ENCODE measurements at regions not wholly inside any gene's neighbourhood (a gene's known extent, or its start where the extent isn't known, plus 50 kb on each side); places are given as distances from the start of the nearest gene placed in this dataset.
"Not testable (repeated sequence)": the region's sequence is repeated elsewhere in the genome, so short reads cannot be mapped to it uniquely, and the experiment has no call there.

DNA sequence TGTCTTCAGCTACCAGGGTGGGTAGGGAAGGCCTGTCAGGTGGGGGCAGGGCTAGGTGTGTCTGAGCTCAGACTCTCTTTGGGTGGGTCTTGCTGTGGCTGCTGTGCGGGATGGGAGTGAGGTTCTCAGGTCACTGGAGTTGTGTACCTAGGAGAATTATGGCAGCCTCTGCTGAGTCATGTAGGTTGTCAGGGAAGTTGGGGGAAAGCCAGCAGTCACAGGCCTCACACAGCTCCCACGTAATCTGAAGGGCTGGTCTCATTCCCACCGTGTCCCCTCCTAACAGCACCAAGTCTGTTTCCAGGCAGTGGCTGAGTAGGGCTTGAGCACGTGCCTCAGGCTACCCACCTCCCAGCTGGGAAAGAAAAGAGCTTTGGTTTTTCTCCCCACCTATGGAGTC is 67.0 kb downstream of the CHCHD4 start:
- Histone ChIP-seq H3K36me3 (ENCODE audit: control insufficient read depth in 1 of 2, insufficient read depth in 2 of 2, low read length in 2 of 2) (no peaks in the 10 kb centered on the region), H3K27ac (ENCODE audit: low read length) (no peak overlapping the region), H3K9me3 (ENCODE audit: control insufficient read depth in 1 of 2, low read length in 2 of 2) (peaks cover 0 to 2% of the 10 kb centered on the region in 2 donors), H3K27me3 (ENCODE audit: low read depth, low read length) (no peaks in the 10 kb centered on the region), H3K4me3 (ENCODE audit: low read depth in 1 of 2, low read length in 2 of 2) (no peak overlapping the region), H3K4me1 (ENCODE audit: control insufficient read depth in 1 of 2, insufficient read depth in 2 of 2, low read length in 2 of 2) (no peaks in the 10 kb centered on the region)

- Histone ChIP-seq H3K27me3 (ENCODE audit: low read depth, low read length) (no peaks in the 10 kb centered on the region), H3K4me3 (ENCODE audit: low read depth in 1 of 2, low read length in 2 of 2) (no peak overlapping the region), H3K36me3 (ENCODE audit: control insufficient read depth in 1 of 2, insufficient read depth in 2 of 2, low read length in 2 of 2) (no peaks in the 10 kb centered on the region), H3K27ac (ENCODE audit: low read length) (no peak overlapping the region), H3K9me3 (ENCODE audit: control insufficient read depth in 1 of 2, low read length in 2 of 2) (no peaks in the 10 kb centered on the region), H3K4me1 (ENCODE audit: control insufficient read depth in 1 of 2, insufficient read depth in 2 of 2, low read length in 2 of 2) (no peaks in the 10 kb centered on the region)
These were observed 76.8 kb downstream of the CHCHD4 start for GRCh38 chr3:14047841-14048240.

- peak overlapping the region in 1 of 2 donors; percentile 11 for H3K4me3 ChIP-seq (ENCODE audit: low read depth in 1 of 2, low read length in 2 of 2)
- H3K4me1 ChIP-seq (ENCODE audit: control insufficient read depth in 1 of 2, insufficient read depth in 2 of 2, low read length in 2 of 2), result no peaks in the 10 kb centered on the region
- no peaks in the 10 kb centered on the region for H3K9me3 ChIP-seq (ENCODE audit: control insufficient read depth in 1 of 2, low read length in 2 of 2)
- no peaks in the 10 kb centered on the region for H3K27me3 ChIP-seq (ENCODE audit: low read depth, low read length)
- no peaks in the 10 kb centered on the region for H3K36me3 ChIP-seq (ENCODE audit: control insufficient read depth in 1 of 2, insufficient read depth in 2 of 2, low read length in 2 of 2)
- H3K27ac ChIP-seq (ENCODE audit: low read length), result no peak overlapping the region
These were observed 77.6 kb downstream of the CHCHD4 start for GRCh38 chr3:14047027-14047426.

GRCh38 chr3:14042680-14043079 is 82.0 kb downstream of the CHCHD4 start:
- Histone ChIP-seq H3K27ac (ENCODE audit: low read length) (no peak overlapping the region), H3K4me1 (ENCODE audit: control insufficient read depth in 1 of 2, insufficient read depth in 2 of 2, low read length in 2 of 2) (no peaks in the 10 kb centered on the region), H3K4me3 (ENCODE audit: low read depth in 1 of 2, low read length in 2 of 2) (no peak overlapping the region), H3K27me3 (ENCODE audit: low read depth, low read length) (no peaks in the 10 kb centered on the region), H3K9me3 (ENCODE audit: control insufficient read depth in 1 of 2, low read length in 2 of 2) (no peaks in the 10 kb centered on the region), H3K36me3 (ENCODE audit: control insufficient read depth in 1 of 2, insufficient read depth in 2 of 2, low read length in 2 of 2) (no peaks in the 10 kb centered on the region)

- no peak overlapping the region for H3K4me3 ChIP-seq (ENCODE audit: low read depth in 1 of 2, low read length in 2 of 2)
- H3K27me3 ChIP-seq (ENCODE audit: low read depth, low read length), result no peaks in the 10 kb centered on the region
- peaks cover 0 to 18% of the 10 kb centered on the region in 2 donors for H3K9me3 ChIP-seq (ENCODE audit: control insufficient read depth in 1 of 2, low read length in 2 of 2)
- no peaks in the 10 kb centered on the region for H3K36me3 ChIP-seq (ENCODE audit: control insufficient read depth in 1 of 2, insufficient read depth in 2 of 2, low read length in 2 of 2)
- no peaks in the 10 kb centered on the region for H3K4me1 ChIP-seq (ENCODE audit: control insufficient read depth in 1 of 2, insufficient read depth in 2 of 2, low read length in 2 of 2)
- no peak overlapping the region for H3K27ac ChIP-seq (ENCODE audit: low read length)
These were observed 85.5 kb downstream of the CHCHD4 start for GRCh38 chr3:14039149-14039548.

DNA sequence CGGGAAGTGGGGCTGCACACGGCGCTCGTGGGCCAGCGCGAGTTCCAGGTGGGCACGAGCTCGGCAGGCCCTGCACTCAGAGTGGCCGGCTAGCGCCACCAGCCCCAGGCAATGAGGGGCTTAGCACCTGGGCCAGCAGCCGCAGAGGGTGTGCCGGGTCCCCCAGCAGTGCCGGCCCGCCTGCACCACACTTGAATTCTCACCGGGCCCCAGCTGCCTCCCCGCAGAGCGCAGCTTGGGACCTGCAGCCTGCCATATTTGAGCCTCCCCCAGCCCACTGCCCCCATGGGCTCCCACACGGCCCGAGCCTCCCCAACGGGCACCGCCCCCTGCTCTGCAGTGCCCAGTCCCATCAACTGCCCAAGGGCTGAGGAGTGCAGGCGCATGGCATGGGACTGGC is 87.5 kb downstream of the CHCHD4 start:
- Histone ChIP-seq H3K36me3 (ENCODE audit: control insufficient read depth in 1 of 2, insufficient read depth in 2 of 2, low read length in 2 of 2) (no peaks in the 10 kb centered on the region), H3K9me3 (ENCODE audit: control insufficient read depth in 1 of 2, low read length in 2 of 2) (peaks cover 0 to 18% of the 10 kb centered on the region in 2 donors), H3K27ac (ENCODE audit: low read length) (no peak overlapping the region), H3K4me3 (ENCODE audit: low read depth in 1 of 2, low read length in 2 of 2) (no peak overlapping the region), H3K27me3 (ENCODE audit: low read depth, low read length) (no peaks in the 10 kb centered on the region), H3K4me1 (ENCODE audit: control insufficient read depth in 1 of 2, insufficient read depth in 2 of 2, low read length in 2 of 2) (no peaks in the 10 kb centered on the region)

- Histone ChIP-seq H3K4me3 (ENCODE audit: low read depth in 1 of 2, low read length in 2 of 2) (no peak overlapping the region), H3K9me3 (ENCODE audit: control insufficient read depth in 1 of 2, low read length in 2 of 2) (peaks cover 0 to 18% of the 10 kb centered on the region in 2 donors), H3K36me3 (ENCODE audit: control insufficient read depth in 1 of 2, insufficient read depth in 2 of 2, low read length in 2 of 2) (no peaks in the 10 kb centered on the region), H3K4me1 (ENCODE audit: control insufficient read depth in 1 of 2, insufficient read depth in 2 of 2, low read length in 2 of 2) (no peaks in the 10 kb centered on the region), H3K27ac (ENCODE audit: low read length) (no peak overlapping the region), H3K27me3 (ENCODE audit: low read depth, low read length) (no peaks in the 10 kb centered on the region)
These were observed 91.6 kb downstream of the CHCHD4 start for GRCh38 chr3:14033023-14033422.

- no peak overlapping the region for H3K4me3 ChIP-seq (ENCODE audit: low read depth in 1 of 2, low read length in 2 of 2)
- no peaks in the 10 kb centered on the region for H3K36me3 ChIP-seq (ENCODE audit: control insufficient read depth in 1 of 2, insufficient read depth in 2 of 2, low read length in 2 of 2)
- no peaks in the 10 kb centered on the region for H3K4me1 ChIP-seq (ENCODE audit: control insufficient read depth in 1 of 2, insufficient read depth in 2 of 2, low read length in 2 of 2)
- peaks cover 0 to 11% of the 10 kb centered on the region in 2 donors for H3K9me3 ChIP-seq (ENCODE audit: control insufficient read depth in 1 of 2, low read length in 2 of 2)
- H3K27ac ChIP-seq (ENCODE audit: low read length), result no peak overlapping the region
- no peaks in the 10 kb centered on the region for H3K27me3 ChIP-seq (ENCODE audit: low read depth, low read length)
These were observed 93.4 kb downstream of the CHCHD4 start for GRCh38 chr3:14031271-14031670.

- not testable (repeated sequence) for H3K4me3 ChIP-seq (ENCODE audit: low read depth in 1 of 2, low read length in 2 of 2); H3K27ac ChIP-seq (ENCODE audit: low read length); H3K36me3 ChIP-seq (ENCODE audit: control insufficient read depth in 1 of 2, insufficient read depth in 2 of 2, low read length in 2 of 2); H3K27me3 ChIP-seq (ENCODE audit: low read depth, low read length); H3K9me3 ChIP-seq (ENCODE audit: control insufficient read depth in 1 of 2, low read length in 2 of 2); H3K4me1 ChIP-seq (ENCODE audit: control insufficient read depth in 1 of 2, insufficient read depth in 2 of 2, low read length in 2 of 2)
These were observed 95.2 kb downstream of the CHCHD4 start for GRCh38 chr3:14029390-14029995.

- H3K9me3 ChIP-seq (ENCODE audit: control insufficient read depth in 1 of 2, low read length in 2 of 2); H3K4me3 ChIP-seq (ENCODE audit: low read depth in 1 of 2, low read length in 2 of 2); H3K27me3 ChIP-seq (ENCODE audit: low read depth, low read length); H3K27ac ChIP-seq (ENCODE audit: low read length); H3K4me1 ChIP-seq (ENCODE audit: control insufficient read depth in 1 of 2, insufficient read depth in 2 of 2, low read length in 2 of 2); H3K36me3 ChIP-seq (ENCODE audit: control insufficient read depth in 1 of 2, insufficient read depth in 2 of 2, low read length in 2 of 2): not testable (repeated sequence)
These were observed 96.5 kb downstream of the CHCHD4 start for GRCh38 chr3:14028122-14028521.

GRCh38 chr3:14019459-14019858 is 105.2 kb downstream of the CHCHD4 start:
- Histone ChIP-seq H3K27me3 (ENCODE audit: low read depth, low read length) (no peaks in the 10 kb centered on the region), H3K4me1 (ENCODE audit: control insufficient read depth in 1 of 2, insufficient read depth in 2 of 2, low read length in 2 of 2) (no peaks in the 10 kb centered on the region), H3K36me3 (ENCODE audit: control insufficient read depth in 1 of 2, insufficient read depth in 2 of 2, low read length in 2 of 2) (no peaks in the 10 kb centered on the region), H3K4me3 (ENCODE audit: low read depth in 1 of 2, low read length in 2 of 2) (no peak overlapping the region), H3K27ac (ENCODE audit: low read length) (no peak overlapping the region), H3K9me3 (ENCODE audit: control insufficient read depth in 1 of 2, low read length in 2 of 2) (peaks cover 3 to 14% of the 10 kb centered on the region in 2 donors)

- Histone ChIP-seq H3K4me1 (ENCODE audit: control insufficient read depth in 1 of 2, insufficient read depth in 2 of 2, low read length in 2 of 2) (no peaks in the 10 kb centered on the region), H3K27me3 (ENCODE audit: low read depth, low read length) (no peaks in the 10 kb centered on the region), H3K27ac (ENCODE audit: low read length) (no peak overlapping the region), H3K9me3 (ENCODE audit: control insufficient read depth in 1 of 2, low read length in 2 of 2) (peaks cover 2 to 3% of the 10 kb centered on the region in 2 donors), H3K4me3 (ENCODE audit: low read depth in 1 of 2, low read length in 2 of 2) (no peak overlapping the region), H3K36me3 (ENCODE audit: control insufficient read depth in 1 of 2, insufficient read depth in 2 of 2, low read length in 2 of 2) (no peaks in the 10 kb centered on the region)
These were observed 107.7 kb downstream of the CHCHD4 start for GRCh38 chr3:14016900-14017475.

Data from muscle layer of duodenum (tissue), 2 donors.